Breast epithelium (tissue), 3 donors: ENCODE measurements at regions not wholly inside any gene's neighbourhood (a gene's known extent, or its start where the extent isn't known, plus 50 kb on each side); places are given as distances from the start of the nearest gene placed in this dataset.

Experiments used
- CTCF ChIP-seq, 3 donors: fragments of 450-650 bp; IDR thresholded peaks; one replicate each; pipeline ENCODE4 v1.5.1; 2016 to 2017; ENCODE audit warnings: antibody characterized with exemption in 3 of 3, mild to moderate bottlenecking in 3 of 3, moderate library complexity in 3 of 3
- POLR2A ChIP-seq: fragments of 450-650 bp; IDR thresholded peaks from one replicate; pipeline ENCODE4 v1.6.1; 2016; ENCODE audit warnings: antibody characterized with exemption, mild to moderate bottlenecking, moderate library complexity
- POLR2AphosphoS5 ChIP-seq, 3 donors: sonication (generic); formaldehyde crosslinking; IDR thresholded peaks; one replicate each; pipeline ENCODE4 v1.6.1; 2017; ENCODE audit warnings: antibody characterized with exemption in 3 of 3

- TF ChIP-seq CTCF (IDR thresholded peaks at IDR 0.05) (no peak), POLR2A (no peak), POLR2AphosphoS5 (IDR thresholded peaks at IDR 0.05) (no peak)
These were observed 589.0 kb upstream of the DPPA4 start for GRCh38 chr3:109926376-109926775.
